Right lobe of liver (tissue), 6 donors: ENCODE measurements at regions not wholly inside any gene's neighbourhood (a gene's known extent, or its start where the extent isn't known, plus 50 kb on each side); places are given as distances from the start of the nearest gene placed in this dataset.
"Not testable (repeated sequence)": the region's sequence is repeated elsewhere in the genome, so short reads cannot be mapped to it uniquely, and the experiment has no call there.

ENCODE experiments used
- ATAC-seq, 4 donors: fragments of 200-7000 bp; cut with Tn5 transposase; one replicate each; pipeline ENCODE4 v1.9.1; 2020; ENCODE audit warnings: mild to moderate bottlenecking in 4 of 4, moderate library complexity in 4 of 4
- DNase-seq, 3 donors: peaks; one replicate each; pipeline ENCODE4 v3.0.0-alpha.2; 2020
- H3K27ac ChIP-seq, 3 donors: fragments of 200-600 bp; one replicate each; pipeline ENCODE4 v1.8.0; 2022
- H3K27me3 ChIP-seq, 2 donors: fragments of 200-600 bp; one replicate each; pipeline ENCODE4 v1.8.0; 2022
- H3K36me3 ChIP-seq, 4 donors: fragments of 200-600 bp; sonication (generic) in 1 of 4; one replicate each; pipeline versions ENCODE4 v1.5.1 to v1.8.0; 2017 to 2022; ENCODE audit warnings: control low read depth in 1 of 4
- H3K4me1 ChIP-seq, 4 donors: fragments of 200-600 bp; sonication (generic) in 1 of 4; one replicate each; pipeline versions ENCODE4 v1.5.1 to v1.8.0; 2017 to 2022; ENCODE audit warnings: control low read depth in 1 of 4
- H3K4me3 ChIP-seq, 3 donors: fragments of 200-600 bp; one replicate each; pipeline ENCODE4 v1.8.0; 2022
- H3K9me3 ChIP-seq, 4 donors: fragments of 200-600 bp; sonication (generic) in 1 of 4; one replicate each; pipeline versions ENCODE4 v1.5.1 to v1.8.0; 2017 to 2022; ENCODE audit warnings: control low read depth in 1 of 4
- POLR2A ChIP-seq: fragments of 450-650 bp; IDR thresholded peaks from one replicate; pipeline ENCODE4 v1.6.1; 2017; ENCODE audit warnings: antibody characterized with exemption, mild to moderate bottlenecking
- WGBS: methylation state at CpG from one replicate; pipeline ENCODE4 v1.1.6; 2018; ENCODE audit warnings: low coverage, low lambda C conversion rate; ENCODE audit not compliant: insufficient coverage; ENCODE audit errors: missing lambda C conversion rate; 5-methylcytosine and 5-hydroxymethylcytosine counted together
- intact Hi-C, 2 donors: fragments of 100-400 bp; cut with DNase I; formaldehyde crosslinking; loops; one replicate each; pipeline versions ENCODE4 v1.11.2 to v1.14.1; 2022
- TF ChIP-seq, protein P1 (sequence below), 4 donors: fragments of 200-600 bp in 3 of 4; fragments of 450-650 bp in 1 of 4; IDR thresholded peaks; one replicate each; pipeline versions ENCODE4 v1.5.1 to v1.8.0; 2016 to 2022; ENCODE audit warnings: antibody characterized with exemption in 4 of 4, mild to moderate bottlenecking in 2 of 4
- donor health status: DM: no; HTN: yes; CAD: no.
- donor health status: DM: no; HTN: no; CAD: no.
- donor health status: DM: no; HTN: no; CAD: no.
- donor health status: DM: no; HTN: yes; CAD: no.
- donor health status: DM: no; HTN: yes; CAD: no.

DNA sequence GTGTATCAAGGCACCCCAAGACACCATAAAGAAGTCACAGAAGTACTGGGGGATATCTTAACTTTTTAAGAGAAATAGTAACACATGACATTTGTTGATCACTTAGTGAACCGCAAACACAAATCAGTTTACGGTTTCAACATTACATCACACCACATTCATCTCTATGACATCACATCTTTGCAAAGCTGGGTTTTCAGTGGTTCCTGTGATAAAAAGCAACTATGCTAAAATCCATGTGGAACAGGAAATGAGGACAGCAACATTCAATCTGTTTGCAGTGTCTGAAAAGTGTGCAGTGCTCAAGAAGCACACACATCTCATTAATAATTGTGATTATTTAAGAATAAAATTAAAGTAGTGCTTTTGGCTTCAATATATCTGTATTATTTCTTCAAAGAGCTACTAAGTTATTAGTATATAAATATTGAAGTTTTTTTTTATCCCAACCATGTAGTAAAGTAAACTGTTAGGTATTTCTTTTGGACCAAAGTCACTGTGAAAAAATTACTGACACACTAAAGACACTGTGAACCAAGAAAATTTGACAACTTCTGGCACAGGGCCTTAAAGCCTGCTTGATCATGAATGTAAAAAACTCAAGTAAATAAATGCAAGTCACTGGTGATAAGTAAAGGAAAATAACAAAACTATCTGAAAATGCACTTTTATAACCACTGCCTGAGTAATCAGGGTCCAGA is 156.0 kb upstream of the SOX6 start:
- WGBS: 87% methylated on average over 2 of the region's 2 CpGs
- Histone ChIP-seq H3K9me3 (no peaks in the 10 kb centered on the region), H3K4me3 (no peak overlapping the region), H3K36me3 (no peaks in the 10 kb centered on the region), H3K27me3 (no peaks in the 10 kb centered on the region), H3K4me1 (no peaks in the 10 kb centered on the region), H3K27ac (no peak overlapping the region)
- intact Hi-C loops: no loop called here
- DNase-seq (no peak), ATAC-seq (no peak)
- no peak for TF ChIP-seq POLR2A
- TF ChIP-seq, protein P1, sequence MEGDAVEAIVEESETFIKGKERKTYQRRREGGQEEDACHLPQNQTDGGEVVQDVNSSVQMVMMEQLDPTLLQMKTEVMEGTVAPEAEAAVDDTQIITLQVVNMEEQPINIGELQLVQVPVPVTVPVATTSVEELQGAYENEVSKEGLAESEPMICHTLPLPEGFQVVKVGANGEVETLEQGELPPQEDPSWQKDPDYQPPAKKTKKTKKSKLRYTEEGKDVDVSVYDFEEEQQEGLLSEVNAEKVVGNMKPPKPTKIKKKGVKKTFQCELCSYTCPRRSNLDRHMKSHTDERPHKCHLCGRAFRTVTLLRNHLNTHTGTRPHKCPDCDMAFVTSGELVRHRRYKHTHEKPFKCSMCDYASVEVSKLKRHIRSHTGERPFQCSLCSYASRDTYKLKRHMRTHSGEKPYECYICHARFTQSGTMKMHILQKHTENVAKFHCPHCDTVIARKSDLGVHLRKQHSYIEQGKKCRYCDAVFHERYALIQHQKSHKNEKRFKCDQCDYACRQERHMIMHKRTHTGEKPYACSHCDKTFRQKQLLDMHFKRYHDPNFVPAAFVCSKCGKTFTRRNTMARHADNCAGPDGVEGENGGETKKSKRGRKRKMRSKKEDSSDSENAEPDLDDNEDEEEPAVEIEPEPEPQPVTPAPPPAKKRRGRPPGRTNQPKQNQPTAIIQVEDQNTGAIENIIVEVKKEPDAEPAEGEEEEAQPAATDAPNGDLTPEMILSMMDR (IDR thresholded peaks at IDR 0.05): no peak

DNA sequence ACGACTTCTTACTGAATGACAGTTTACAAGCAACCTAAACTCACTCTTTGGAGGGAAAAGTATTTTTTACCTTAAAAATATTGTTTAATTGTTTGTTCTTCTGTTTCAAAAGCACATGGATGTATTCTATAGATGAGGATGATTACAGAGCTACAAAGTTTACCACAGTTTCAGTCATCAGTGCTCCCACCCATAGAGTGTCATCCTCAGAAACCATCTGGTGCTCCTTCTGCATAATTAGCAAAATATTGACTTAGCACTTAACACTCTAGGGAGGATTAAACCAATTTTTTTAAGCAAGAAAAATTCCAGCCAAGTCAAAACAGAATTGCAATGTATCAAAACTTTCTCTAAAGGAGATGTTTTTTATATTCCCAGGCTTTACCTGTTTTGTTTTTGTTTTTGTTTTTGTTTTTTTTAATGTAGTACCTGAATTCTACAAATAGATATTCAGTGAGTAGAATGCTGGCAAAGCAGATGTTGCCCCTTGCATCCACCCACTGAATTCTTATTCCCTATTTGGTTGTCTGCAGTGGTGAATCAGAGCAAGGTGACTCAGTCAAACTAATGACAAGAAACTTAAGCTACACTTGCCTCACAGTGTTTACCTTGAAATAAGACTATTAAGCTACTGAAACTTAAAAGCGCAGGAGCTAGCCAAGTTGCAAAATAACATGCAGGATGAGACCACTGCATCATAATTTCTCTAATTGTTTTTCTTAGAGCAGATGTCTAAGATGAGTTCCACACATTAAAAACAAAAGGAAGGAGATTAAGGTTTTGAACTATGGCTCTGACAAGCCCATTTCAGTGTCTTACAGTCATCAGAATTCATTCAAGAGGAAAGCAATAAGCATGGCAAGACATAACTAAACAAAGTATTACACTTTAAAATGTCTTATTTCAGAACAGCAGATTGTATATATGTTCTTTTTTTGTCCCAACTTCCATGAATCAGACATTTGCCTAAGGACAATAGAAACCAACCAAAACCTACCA is 155.1 kb upstream of the SOX6 start:
- no peaks in the 10 kb centered on the region for H3K36me3 ChIP-seq
- no peaks in the 10 kb centered on the region for H3K27me3 ChIP-seq
- no peak for TF ChIP-seq POLR2A
- TF ChIP-seq, protein P1 (IDR thresholded peaks at IDR 0.05): no peak
- H3K4me3 ChIP-seq: no peak overlapping the region
- WGBS: 60% methylated on average over 2 of the region's 2 CpGs
- intact Hi-C loops: no loop called here
- no peak for DNase-seq
- H3K4me1 ChIP-seq: no peaks in the 10 kb centered on the region
- H3K9me3 ChIP-seq: no peaks in the 10 kb centered on the region
- no peak for ATAC-seq
- no peak overlapping the region for H3K27ac ChIP-seq

DNA sequence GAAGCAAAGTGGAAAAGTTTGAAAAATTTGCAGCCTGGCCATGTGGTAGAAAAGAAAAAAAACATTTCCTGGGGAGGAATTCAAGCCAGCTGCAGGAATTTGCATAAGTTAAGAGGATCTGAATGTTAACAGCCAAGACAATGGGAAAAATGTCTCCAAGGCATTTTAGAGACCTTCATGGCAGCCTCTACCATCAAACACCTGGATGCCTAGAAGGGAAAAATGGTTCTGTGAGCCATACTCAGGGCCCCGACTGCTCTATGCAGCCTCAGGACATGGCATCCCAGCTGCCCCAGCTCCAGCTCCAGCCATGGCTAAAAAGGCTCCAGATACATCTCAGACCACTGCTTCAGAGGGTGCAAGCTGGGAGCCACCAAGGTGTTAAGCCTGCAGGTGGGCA is 149.1 kb upstream of the SOX6 start:
- no peaks in the 10 kb centered on the region for H3K36me3 ChIP-seq
- DNase-seq (no peak), ATAC-seq (no peak)
- H3K4me3 ChIP-seq: no peak overlapping the region
- no peaks in the 10 kb centered on the region for H3K27me3 ChIP-seq
- WGBS: no CpG with 5 or more reads among the region's 1 CpG
- no peak overlapping the region for H3K27ac ChIP-seq
- intact Hi-C loops: no loop called here
- H3K9me3 ChIP-seq: no peaks in the 10 kb centered on the region
- H3K4me1 ChIP-seq: no peaks in the 10 kb centered on the region
- TF ChIP-seq POLR2A: no peak
- TF ChIP-seq, protein P1 (IDR thresholded peaks at IDR 0.05): no peak

DNA sequence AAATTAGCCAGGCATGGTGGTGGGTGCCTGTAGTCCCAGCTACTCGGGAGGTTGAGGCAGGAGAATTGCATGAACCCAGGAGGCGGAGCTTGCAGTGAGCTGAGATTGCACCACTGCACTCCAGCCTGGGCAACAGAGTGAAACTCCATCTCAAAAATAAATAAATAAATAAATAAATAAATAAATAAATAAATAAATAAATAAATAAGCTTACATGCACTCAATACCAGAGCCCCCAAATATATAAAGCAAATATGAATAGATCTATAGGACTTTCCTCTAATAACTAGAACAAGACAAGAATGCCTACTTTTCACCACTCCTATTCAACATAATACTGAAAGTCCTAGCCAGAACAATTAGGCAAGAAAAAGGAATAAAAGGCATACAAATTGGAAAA is 147.5 kb upstream of the SOX6 start:
- H3K4me1 ChIP-seq, ATAC-seq, intact Hi-C loops, H3K27me3 ChIP-seq, H3K36me3 ChIP-seq, H3K9me3 ChIP-seq, H3K4me3 ChIP-seq, H3K27ac ChIP-seq, DNase-seq: not testable (repeated sequence)
- WGBS: no CpG with 5 or more reads among the region's 2 CpGs
